HEK293 (cell line): ENCODE measurements at regions not wholly inside any gene's neighbourhood (a gene's known extent, or its start where the extent isn't known, plus 50 kb on each side); places are given as distances from the start of the nearest gene placed in this dataset.

Experiments
- CTCF ChIA-PET: fragments of 350-600 bp; formaldehyde crosslinking; extraction: SDS; loops from one replicate; lab custom pipeline; 2021; ENCODE audit warnings: antibody characterized with exemption; lab: Yijun Ruan, JAX
- POLR2A ChIA-PET: fragments of 300-600 bp; formaldehyde crosslinking; extraction: SDS; loops from one replicate; lab custom pipeline; 2020; ENCODE audit warnings: antibody characterized with exemption, inconsistent platforms; lab: Yijun Ruan, JAX
- H3K27ac ChIP-seq: fragments of 200-500 bp; sonication (Bioruptor generic); 2 replicates; pipeline ENCODE4 v1.5.1; 2014; ENCODE audit warnings: low read depth, low read length, control low read depth, inconsistent platforms; ENCODE audit errors: extremely low read depth
- H3K36me3 ChIP-seq, 2 experiments: fragments of 200-500 bp in 1 of 2; sonication (Bioruptor generic) in 1 of 2; 1 replicate in 1 of 2; 2 replicates in 1 of 2; pipeline ENCODE4 v1.5.1; 2014 to 2017; ENCODE audit warnings: inconsistent platforms in 2 of 2, low read length in 2 of 2; ENCODE audit not compliant: control insufficient read depth in 2 of 2, insufficient read depth in 1 of 2
- H3K4me1 ChIP-seq: fragments of 200-500 bp; sonication (Bioruptor generic); 2 replicates; pipeline ENCODE4 v1.5.1; 2014; ENCODE audit warnings: mild to moderate bottlenecking, low read length, inconsistent platforms; ENCODE audit not compliant: control insufficient read depth, insufficient read depth
- H3K4me3 ChIP-seq: 2 replicates; pipeline ENCODE4 v1.5.1; 2011; ENCODE audit warnings: low read depth, mild to moderate bottlenecking, control low read depth, low read length, moderate library complexity
- H3K9me3 ChIP-seq: fragments of 200-500 bp; sonication (Bioruptor generic); 2 replicates; pipeline ENCODE4 v1.5.1; 2014; ENCODE audit warnings: low read depth, low read length, inconsistent platforms; ENCODE audit not compliant: control insufficient read depth, insufficient read depth
- AEBP2 ChIP-seq: fragments of 450-650 bp; formaldehyde crosslinking; IDR thresholded peaks from 2 replicates; pipeline ENCODE4 v1.5.1; 2016; ENCODE audit warnings: missing biosample characterization, missing genetic modification characterization, borderline replicate concordance
- HOXC10 ChIP-seq: sonication (generic); formaldehyde crosslinking; IDR thresholded peaks from 2 replicates; pipeline ENCODE4 v1.8.1; 2023; ENCODE audit warnings: mild to moderate bottlenecking, missing genetic modification reagents
- HOXD13 ChIP-seq: sonication (generic); formaldehyde crosslinking; IDR thresholded peaks from 2 replicates; pipeline ENCODE4 v1.8.0; 2022; ENCODE audit warnings: missing genetic modification reagents, borderline replicate concordance
- KLF1 ChIP-seq: fragments of 450-650 bp; formaldehyde crosslinking; IDR thresholded peaks from 2 replicates; pipeline ENCODE4 v1.5.1; 2016; ENCODE audit warnings: missing biosample characterization, missing genetic modification characterization
- PRDM1 ChIP-seq: fragments of 450-650 bp; formaldehyde crosslinking; IDR thresholded peaks from 2 replicates; pipeline ENCODE4; 2016; ENCODE audit warnings: missing biosample characterization, missing genetic modification characterization
- PRDM10 ChIP-seq: fragments of 450-650 bp; formaldehyde crosslinking; IDR thresholded peaks from 2 replicates; pipeline ENCODE4 v1.5.1; 2016; ENCODE audit warnings: missing biosample characterization, missing genetic modification characterization
- SCRT2 ChIP-seq: fragments of 450-650 bp; formaldehyde crosslinking; IDR thresholded peaks from 2 replicates; pipeline ENCODE4 v1.5.1; 2016; ENCODE audit warnings: missing biosample characterization, missing genetic modification characterization
- SP7 ChIP-seq: fragments of 450-650 bp; formaldehyde crosslinking; IDR thresholded peaks from 2 replicates; pipeline ENCODE4 v1.5.1; 2016; ENCODE audit warnings: missing biosample characterization, missing genetic modification characterization
- TRIM28 ChIP-seq: IDR thresholded peaks from 2 replicates; pipeline ENCODE4 v1.6.1; 2011; ENCODE audit warnings: low read length, control low read depth, borderline replicate concordance
- TSHZ1 ChIP-seq: fragments of 450-650 bp; formaldehyde crosslinking; IDR thresholded peaks from 2 replicates; pipeline ENCODE4 v1.5.1; 2016; ENCODE audit warnings: missing biosample characterization, missing genetic modification characterization, borderline replicate concordance
- WT1 ChIP-seq: fragments of 450-650 bp; formaldehyde crosslinking; IDR thresholded peaks from 2 replicates; pipeline ENCODE4 v1.5.1; 2016; ENCODE audit warnings: missing biosample characterization, missing genetic modification characterization
- YY2 ChIP-seq: fragments of 450-650 bp; formaldehyde crosslinking; IDR thresholded peaks from 2 replicates; pipeline ENCODE4 v1.5.1; 2016; ENCODE audit warnings: missing biosample characterization, missing genetic modification characterization
- ZBTB26 ChIP-seq: fragments of 450-650 bp; formaldehyde crosslinking; optimal IDR thresholded peaks from 2 replicates; pipeline ENCODE3; 2016; ENCODE audit warnings: missing biosample characterization, mild to moderate bottlenecking, missing genetic modification characterization
- ZFP3 ChIP-seq: fragments of 450-650 bp; formaldehyde crosslinking; IDR thresholded peaks from 2 replicates; pipeline ENCODE4 v1.5.1; 2016; ENCODE audit warnings: low read depth, missing biosample characterization, missing genetic modification characterization
- ZNF140 ChIP-seq: fragments of 450-650 bp; formaldehyde crosslinking; IDR thresholded peaks from 2 replicates; pipeline ENCODE4 v1.5.1; 2016; ENCODE audit warnings: missing biosample characterization, missing genetic modification characterization
- ZNF146 ChIP-seq: fragments of 450-650 bp; formaldehyde crosslinking; IDR thresholded peaks from 2 replicates; pipeline ENCODE4 v1.5.1; 2016; ENCODE audit warnings: missing biosample characterization, missing genetic modification characterization
- ZNF335 ChIP-seq: fragments of 450-650 bp; formaldehyde crosslinking; conservative IDR thresholded peaks from 2 replicates; pipeline ENCODE4 v1.5.1; 2016; ENCODE audit warnings: missing biosample characterization, missing genetic modification characterization
- ZNF416 ChIP-seq: fragments of 450-650 bp; formaldehyde crosslinking; IDR thresholded peaks from 2 replicates; pipeline ENCODE4 v1.5.1; 2016; ENCODE audit warnings: missing biosample characterization, missing genetic modification characterization
- ZNF473 ChIP-seq: fragments of 450-650 bp; formaldehyde crosslinking; IDR thresholded peaks from 2 replicates; pipeline ENCODE4 v1.5.1; 2017; ENCODE audit warnings: missing biosample characterization, missing genetic modification characterization
- ZNF571 ChIP-seq: fragments of 450-650 bp; formaldehyde crosslinking; IDR thresholded peaks from 2 replicates; pipeline ENCODE4 v1.5.0; 2017; ENCODE audit warnings: missing biosample characterization, missing genetic modification characterization
- ZNF658 ChIP-seq: fragments of 450-650 bp; formaldehyde crosslinking; IDR thresholded peaks from 2 replicates; pipeline ENCODE4; 2016; ENCODE audit warnings: missing biosample characterization, missing genetic modification characterization
- ZNF792 ChIP-seq: fragments of 450-650 bp; formaldehyde crosslinking; IDR thresholded peaks from 2 replicates; pipeline ENCODE4 v1.5.1; 2016; ENCODE audit warnings: missing biosample characterization, missing genetic modification characterization
- ZSCAN16 ChIP-seq: fragments of 450-650 bp; formaldehyde crosslinking; IDR thresholded peaks from 2 replicates; pipeline ENCODE4 v1.5.1; 2016; ENCODE audit warnings: missing biosample characterization, missing genetic modification characterization
- ZSCAN23 ChIP-seq: fragments of 450-650 bp; formaldehyde crosslinking; IDR thresholded peaks from 2 replicates; pipeline ENCODE4 v1.5.1; 2016; ENCODE audit warnings: missing biosample characterization, missing genetic modification characterization
- ZXDB ChIP-seq: fragments of 450-650 bp; formaldehyde crosslinking; IDR thresholded peaks from 2 replicates; pipeline ENCODE4 v1.5.1; 2016; ENCODE audit warnings: missing biosample characterization, missing genetic modification characterization

GRCh38 chr15:39486621-39487457 is 94.0 kb upstream of the THBS1 start:
- no peak overlapping the region for H3K4me3 ChIP-seq
- no peaks in the 10 kb centered on the region for H3K36me3 ChIP-seq
- no peaks in the 10 kb centered on the region for H3K4me1 ChIP-seq
- ChIA-PET POLR2A (no interaction called here), CTCF (no interaction called here)
- no peak overlapping the region for H3K27ac ChIP-seq
- TF ChIP-seq PRDM1 (tag by site-specific recombination) (no peak), ZNF140 (tag by site-specific recombination) (no peak), HOXC10 (CRISPR knock-in tag) (no peak), SP7 (tag by site-specific recombination) (no peak), ZSCAN23 (tag by site-specific recombination) (no peak), WT1 (tag by site-specific recombination) (no peak), ZNF335 (tag by site-specific recombination) (no peak), ZNF146 (no peak), ZNF658 (tag by site-specific recombination) (no peak), ZFP3 (tag by site-specific recombination) (no peak), SCRT2 (tag by site-specific recombination) (no peak), HOXD13 (CRISPR knock-in tag) (no peak), YY2 (tag by site-specific recombination) (no peak), TSHZ1 (no peak), ZNF473 (tag by site-specific recombination) (no peak), ZBTB26 (tag by site-specific recombination) (no peak)
- H3K9me3 ChIP-seq, result no peaks in the 10 kb centered on the region

- Histone ChIP-seq H3K36me3 (no peaks in the 10 kb centered on the region), H3K4me3 (no peak overlapping the region), H3K9me3 (no peaks in the 10 kb centered on the region), H3K4me1 (no peaks in the 10 kb centered on the region), H3K27ac (no peak overlapping the region)
- POLR2A ChIA-PET, result no interaction called here
- CTCF ChIA-PET, result no interaction called here
- TF ChIP-seq SCRT2 (tag by site-specific recombination) (no peak), ZNF416 (tag by site-specific recombination) (no peak), AEBP2 (no peak), ZSCAN23 (tag by site-specific recombination) (no peak), ZSCAN16 (tag by site-specific recombination) (no peak), ZNF571 (tag by site-specific recombination) (no peak), ZXDB (no peak), PRDM10 (tag by site-specific recombination) (no peak), TRIM28 (no peak), KLF1 (tag by site-specific recombination) (no peak), ZNF792 (tag by site-specific recombination) (no peak)
Observed at GRCh38 chr15:39487458-39487735, 93.5 kb upstream of the THBS1 start.
